GM12878 (cell line): ENCODE measurements at regions not wholly inside any gene's neighbourhood (a gene's known extent, or its start where the extent isn't known, plus 50 kb on each side); places are given as distances from the start of the nearest gene placed in this dataset.

Experiments
- ATAC-seq: fragments of 200-7000 bp; cut with Tn5 transposase; 3 replicates; pipeline ENCODE4 v1.9.1; 2020; ENCODE audit warnings: mild to moderate bottlenecking, moderate library complexity
- BruUV-seq: library from RNA; stranded (reverse); fragments of 400-500 nt; replicated peaks from 2 replicates; lab custom pipeline; 2021; lab: Mats Ljungman, UMichigan
- CTCF ChIA-PET: fragments of 300-600 bp; sonication (Branson Sonifier 250); formaldehyde crosslinking; extraction: SDS; loops from one replicate; lab custom pipeline; 2021; ENCODE audit warnings: inconsistent platforms; lab: Yijun Ruan, JAX
- POLR2A ChIA-PET: fragments of 350-600 bp; formaldehyde crosslinking; extraction: SDS; loops from one replicate; lab custom pipeline; 2021; ENCODE audit warnings: inconsistent platforms; lab: Charles Lee
- RAD21 ChIA-PET: fragments of 300-600 bp; sonication (Branson Sonifier 250); formaldehyde crosslinking; loops from one replicate; lab custom pipeline; 2023; ENCODE audit warnings: antibody characterized with exemption; ENCODE audit not compliant: unreplicated experiment; lab: Charles Lee
- SMC1A ChIA-PET: fragments of 300-600 bp; sonication (Branson Sonifier 250); formaldehyde crosslinking; loops from one replicate; lab custom pipeline; 2023; ENCODE audit not compliant: unreplicated experiment, uncharacterized antibody; lab: Charles Lee
- DNase-seq: peaks from one replicate; pipeline ENCODE4 v3.0.0-alpha.2; 2011; ENCODE audit warnings: low read depth, low spot score
- FAIRE-seq: peaks from 3 replicates; lab custom pipeline; 2011; peaks lifted over from hg19 to GRCh38; lab: Jason Lieb, UNC
- H2AFZ ChIP-seq: 2 replicates; pipeline ENCODE4 v1.6.0; 2011; ENCODE audit warnings: low read depth, low read length, control low read depth; ENCODE audit not compliant: control insufficient read depth
- H3K27ac ChIP-seq: 2 replicates; pipeline ENCODE4 v1.5.1; 2011; ENCODE audit warnings: control low read depth; ENCODE audit not compliant: control insufficient read depth, insufficient read depth
- H3K27me3 ChIP-seq, 2 experiments: replicated peaks in 1 of 2; 2 replicates each; pipeline versions ENCODE4 v1.6.0 to v1.6.1; 2011; ENCODE audit warnings: low read length in 1 of 2; ENCODE audit not compliant: control insufficient read depth in 2 of 2, insufficient read depth in 2 of 2
- H3K36me3 ChIP-seq, 2 experiments: 2 replicates each; pipeline ENCODE4 v1.5.1; 2011; ENCODE audit warnings: low read length in 1 of 2; ENCODE audit not compliant: control insufficient read depth in 2 of 2, insufficient read depth in 2 of 2
- H3K4me1 ChIP-seq: 2 replicates; pipeline ENCODE4 v1.6.1; 2011; ENCODE audit warnings: mild to moderate bottlenecking, low read length, moderate library complexity, mixed read lengths; ENCODE audit not compliant: control insufficient read depth, insufficient read depth
- H3K4me2 ChIP-seq: 2 replicates; pipeline ENCODE4 v1.6.0; 2011; ENCODE audit warnings: control low read depth; ENCODE audit not compliant: control insufficient read depth, insufficient read depth
- H3K4me3 ChIP-seq: fragments of 200-600 bp; sonication (generic); 2 replicates; pipeline ENCODE4 v1.5.1; 2016
- H3K79me2 ChIP-seq: 2 replicates; pipeline ENCODE4 v1.6.0; 2011; ENCODE audit warnings: low read length; ENCODE audit not compliant: control insufficient read depth, insufficient read depth
- H3K9ac ChIP-seq: 2 replicates; pipeline ENCODE4 v1.8.0; 2011; ENCODE audit warnings: low read length, control low read depth, mixed read lengths; ENCODE audit not compliant: control insufficient read depth, insufficient read depth
- H3K9me3 ChIP-seq: replicated peaks from 3 replicates; pipeline ENCODE4 v1.5.1; 2011; ENCODE audit warnings: mild to moderate bottlenecking, low read length; ENCODE audit not compliant: control insufficient read depth, insufficient read depth
- H4K20me1 ChIP-seq: 2 replicates; pipeline ENCODE4 v1.6.0; 2011; ENCODE audit not compliant: control insufficient read depth, insufficient read depth
- ATF7 ChIP-seq: fragments of 450-650 bp; IDR thresholded peaks from 2 replicates; pipeline ENCODE4 v1.6.1; 2016; ENCODE audit warnings: low read depth, mild to moderate bottlenecking
- CHD2 ChIP-seq: IDR thresholded peaks from 2 replicates; pipeline ENCODE4 v1.6.1; 2011; ENCODE audit warnings: low read depth, low read length, improper control_type of control experiment, borderline replicate concordance
- CHD4 ChIP-seq: fragments of 200-600 bp; sonication (generic); IDR thresholded peaks from 2 replicates; pipeline ENCODE4 v1.6.1; 2016; ENCODE audit warnings: mild to moderate bottlenecking
- GATAD2B ChIP-seq: fragments of 450-650 bp; conservative IDR thresholded peaks from 2 replicates; pipeline ENCODE4 v1.6.1; 2017; ENCODE audit warnings: low read depth, mild to moderate bottlenecking, moderate library complexity
- HCFC1 ChIP-seq: fragments of 150-350 bp; IDR thresholded peaks from 2 replicates; pipeline ENCODE4 v1.6.1; 2014; ENCODE audit warnings: low read length
- IKZF2 ChIP-seq, 2 experiments: fragments of 450-650 bp; IDR thresholded peaks; 2 replicates each; pipeline ENCODE4 v1.6.1; 2017; ENCODE audit warnings: mild to moderate bottlenecking in 2 of 2, moderate library complexity in 2 of 2
- KDM1A ChIP-seq: fragments of 200-600 bp; sonication (generic); IDR thresholded peaks from 2 replicates; pipeline ENCODE4 v1.6.1; 2016; ENCODE audit warnings: borderline replicate concordance
- NFIC ChIP-seq: IDR thresholded peaks from 2 replicates; pipeline ENCODE4 v1.6.1; 2012; ENCODE audit warnings: low read depth, mild to moderate bottlenecking, inconsistent platforms, low read length, moderate library complexity
- RAD21 ChIP-seq: IDR thresholded peaks from 2 replicates; pipeline ENCODE4 v1.6.1; 2011; ENCODE audit warnings: mild to moderate bottlenecking, low read depth, low read length, moderate library complexity; ENCODE audit not compliant: insufficient read depth
- TCF7 ChIP-seq: IDR thresholded peaks from 2 replicates; pipeline ENCODE4 v1.6.1; 2014; ENCODE audit warnings: antibody characterized with exemption, borderline replicate concordance
- ZZZ3 ChIP-seq: IDR thresholded peaks from 2 replicates; pipeline ENCODE4 v1.6.1; 2011; ENCODE audit warnings: low read depth; ENCODE audit not compliant: control insufficient read depth, insufficient read length
- WGBS: methylation state at CpG from one replicate; pipeline ENCODE4 v1.1.6; 2016; ENCODE audit warnings: low lambda C conversion rate; ENCODE audit not compliant: insufficient replicate concordance, insufficient coverage; ENCODE audit errors: missing lambda C conversion rate; 5-methylcytosine and 5-hydroxymethylcytosine counted together
- in situ Hi-C: fragments of 300-500 bp; cut with MboI; formaldehyde crosslinking; loops from 9 replicates; pipeline ENCODE4 v1.14.3; 2018; ENCODE audit warnings: mixed read lengths
- intact Hi-C: fragments of 100-400 bp; cut with micrococcal nuclease; formaldehyde crosslinking; loops from one replicate; pipeline ENCODE4 v1.14.2; 2022; ENCODE audit not compliant: unreplicated experiment
- TF ChIP-seq, protein P1 (sequence below): fragments of 450-650 bp; IDR thresholded peaks from 2 replicates; pipeline ENCODE4 v1.6.1; 2017; ENCODE audit warnings: mild to moderate bottlenecking, low read depth, inconsistent platforms; ENCODE audit not compliant: poor library complexity, severe bottlenecking

DNA sequence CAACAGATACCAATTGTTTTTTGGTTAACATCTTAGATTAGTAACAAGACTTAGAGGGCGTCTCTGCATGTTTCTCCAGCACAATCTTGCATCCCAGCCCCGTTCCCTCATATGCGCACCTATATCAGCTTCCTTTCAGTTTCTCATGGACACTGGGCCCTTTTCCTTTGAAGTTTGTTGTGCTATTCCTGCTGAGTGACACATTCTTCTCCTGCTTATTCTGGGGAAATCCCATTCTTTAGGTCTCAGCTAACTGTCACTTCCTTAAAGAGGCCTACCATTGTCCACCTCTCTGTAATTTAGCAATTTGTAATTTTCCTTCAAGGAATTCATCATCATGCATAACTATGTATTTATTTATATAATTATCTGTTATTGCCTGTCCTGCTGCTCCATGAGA is 110.3 kb upstream of the STEAP1B start:
- POLR2A ChIA-PET = no interaction called here
- WGBS = 44% methylated on average over 3 of the region's 3 CpGs
- H3K27me3 ChIP-seq = no peaks in the 10 kb centered on the region; a peak in 2 of 4 replicates
- CTCF ChIA-PET = interaction anchor here (1.1 kb wide), 1 partner anchor 555 kb away, joined by 3 read pairs; no protein-coding TSS in a partner anchor
- in situ Hi-C loops (no loop called here), intact Hi-C loops (no loop called here)
- TF ChIP-seq, protein P1, sequence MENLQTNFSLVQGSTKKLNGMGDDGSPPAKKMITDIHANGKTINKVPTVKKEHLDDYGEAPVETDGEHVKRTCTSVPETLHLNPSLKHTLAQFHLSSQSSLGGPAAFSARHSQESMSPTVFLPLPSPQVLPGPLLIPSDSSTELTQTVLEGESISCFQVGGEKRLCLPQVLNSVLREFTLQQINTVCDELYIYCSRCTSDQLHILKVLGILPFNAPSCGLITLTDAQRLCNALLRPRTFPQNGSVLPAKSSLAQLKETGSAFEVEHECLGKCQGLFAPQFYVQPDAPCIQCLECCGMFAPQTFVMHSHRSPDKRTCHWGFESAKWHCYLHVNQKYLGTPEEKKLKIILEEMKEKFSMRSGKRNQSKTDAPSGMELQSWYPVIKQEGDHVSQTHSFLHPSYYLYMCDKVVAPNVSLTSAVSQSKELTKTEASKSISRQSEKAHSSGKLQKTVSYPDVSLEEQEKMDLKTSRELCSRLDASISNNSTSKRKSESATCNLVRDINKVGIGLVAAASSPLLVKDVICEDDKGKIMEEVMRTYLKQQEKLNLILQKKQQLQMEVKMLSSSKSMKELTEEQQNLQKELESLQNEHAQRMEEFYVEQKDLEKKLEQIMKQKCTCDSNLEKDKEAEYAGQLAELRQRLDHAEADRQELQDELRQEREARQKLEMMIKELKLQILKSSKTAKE = no peak
- TF ChIP-seq RAD21 (no peak), IKZF2 (IDR thresholded peaks at IDR 0.05) (no peak), KDM1A (no peak), NFIC (no peak), ATF7 (no peak), CHD4 (no peak), GATAD2B (no peak), CHD2 (no peak), ZZZ3 (no peak), HCFC1 (no peak), TCF7 (no peak)
- no peak for ATAC-seq
- H4K20me1 ChIP-seq = no peaks in the 10 kb centered on the region
- peaks cover 9% of the 10 kb centered on the region for H3K4me1 ChIP-seq
- FAIRE-seq = no peak
- H3K4me2 ChIP-seq = no peak overlapping the region
- no peak for DNase-seq
- H3K27ac ChIP-seq = no peak overlapping the region
- SMC1A ChIA-PET = interaction anchor here (1.2 to 1.4 kb wide), 2 partner anchors 30 to 50 kb away, joined by 3 read pairs; no protein-coding TSS in a partner anchor
- no TSS peak for BruUV-seq
- RAD21 ChIA-PET = no interaction called here
- H3K4me3 ChIP-seq = no peak overlapping the region
- H3K9ac ChIP-seq = no peak overlapping the region
- H3K79me2 ChIP-seq = no peaks in the 10 kb centered on the region
- H2AFZ ChIP-seq = no peak overlapping the region
- no peaks in the 10 kb centered on the region for H3K9me3 ChIP-seq
- no peaks in the 10 kb centered on the region for H3K36me3 ChIP-seq
